Medulla oblongata (tissue), 1 donor: ENCODE measurements at regions not wholly inside any gene's neighbourhood (a gene's known extent, or its start where the extent isn't known, plus 50 kb on each side); places are given as distances from the start of the nearest gene placed in this dataset.
"Not testable (repeated sequence)": the region's sequence is repeated elsewhere in the genome, so short reads cannot be mapped to it uniquely, and the experiment has no call there.

ENCODE experiments used
- DNase-seq: peaks from one replicate; pipeline ENCODE4 v3.0.0-alpha.2; 2015; ENCODE audit errors: extremely low spot score

DNA sequence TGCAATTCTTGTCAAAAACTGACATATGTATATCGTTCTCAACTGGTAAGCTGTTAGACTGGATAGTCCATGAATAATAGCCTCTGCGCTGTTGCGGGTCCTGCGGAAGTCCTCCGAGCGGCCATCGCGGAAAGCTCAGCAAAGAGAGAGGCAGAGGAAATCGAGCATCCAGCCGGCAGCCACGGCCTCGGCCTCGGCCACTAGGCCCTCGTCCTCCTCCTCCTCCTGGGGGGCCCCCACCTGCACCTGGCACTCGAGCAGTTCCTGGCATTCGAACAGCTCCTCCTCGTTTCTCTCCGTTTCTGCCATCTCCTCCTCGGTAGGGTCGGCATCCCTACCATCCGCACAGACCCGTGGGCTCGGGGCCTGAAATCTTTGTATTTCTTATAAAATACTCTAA lies 111.2 kb upstream of the CYLC1 start:
- not testable (repeated sequence) for DNase-seq

DNA sequence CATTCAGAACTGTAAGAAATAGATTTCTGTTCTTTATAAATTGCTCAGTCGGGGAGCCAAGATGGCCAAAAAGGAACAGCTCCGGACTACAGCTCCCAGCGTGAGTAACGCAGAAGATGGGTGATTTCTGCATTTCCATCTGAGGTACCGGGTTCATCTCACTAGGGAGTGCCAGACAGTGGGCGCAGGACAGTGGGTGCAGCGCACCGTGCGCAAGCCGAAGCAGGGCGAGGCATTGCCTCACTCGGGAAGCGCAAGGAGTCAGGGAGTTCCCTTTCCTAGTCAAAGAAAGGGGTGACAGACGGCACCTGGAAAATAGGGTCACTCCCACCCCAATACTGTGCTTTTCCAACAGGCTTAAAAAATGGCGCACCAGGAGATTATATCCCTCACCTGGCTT lies 110.5 kb upstream of the CYLC1 start:
- DNase-seq = not testable (repeated sequence)

GRCh38 chrX:83759872-83760271 lies 101.1 kb upstream of the CYLC1 start:
- peak; percentile 12 for DNase-seq

- DNase-seq = no peak
Observed at GRCh38 chrX:83771664-83772063, 89.3 kb upstream of the CYLC1 start.
